GM19043 (cell line): ENCODE measurements at regions not wholly inside any gene's neighbourhood (a gene's known extent, or its start where the extent isn't known, plus 50 kb on each side); places are given as distances from the start of the nearest gene placed in this dataset.

ENCODE experiments used
- ATAC-seq: cut with Tn5 transposase; IDR thresholded peaks from one replicate; pipeline ENCODE4 v1.9.1; 2021; ENCODE audit warnings: low read depth; ENCODE audit not compliant: unreplicated experiment

GRCh38 chr16:85394456-85395206, 218.5 kb upstream of the GSE1 start:
- ATAC-seq, result no peak

- no peak for ATAC-seq
These were observed 217.8 kb upstream of the GSE1 start for GRCh38 chr16:85395207-85395912.

GRCh38 chr16:85395913-85396878, 216.9 kb upstream of the GSE1 start:
- no peak for ATAC-seq

- no peak for ATAC-seq
These were observed 215.9 kb upstream of the GSE1 start for GRCh38 chr16:85396879-85397871.

- ATAC-seq, result no peak
These were observed 215.1 kb upstream of the GSE1 start for GRCh38 chr16:85398050-85398451.

- ATAC-seq, result no peak
These were observed 214.2 kb upstream of the GSE1 start for GRCh38 chr16:85398688-85399582.

GRCh38 chr16:85399583-85400284, 213.4 kb upstream of the GSE1 start:
- no peak for ATAC-seq

- ATAC-seq, result no peak
These were observed 212.6 kb upstream of the GSE1 start for GRCh38 chr16:85400305-85401205.

GRCh38 chr16:85401370-85401916, 211.7 kb upstream of the GSE1 start:
- ATAC-seq, result no peak

GRCh38 chr16:85401917-85402766, 211.0 kb upstream of the GSE1 start:
- no peak for ATAC-seq

GRCh38 chr16:85402910-85403692, 210.0 kb upstream of the GSE1 start:
- no peak for ATAC-seq

GRCh38 chr16:85403693-85404092, 209.4 kb upstream of the GSE1 start:
- ATAC-seq, result no peak

GRCh38 chr16:85412911-85413520, 200.1 kb upstream of the GSE1 start:
- no peak for ATAC-seq

- no peak for ATAC-seq
These were observed 199.1 kb upstream of the GSE1 start for GRCh38 chr16:85413691-85414663.
